ENCODE measurements at regions not wholly inside any gene's neighbourhood (a gene's known extent, or its start where the extent isn't known, plus 50 kb on each side); places are given as distances from the start of the nearest gene placed in this dataset.

GRCh38 chr4:123862812-123863211, 466.2 kb downstream of the SPRY1 start:
- TF ChIP-seq, protein P1, sequence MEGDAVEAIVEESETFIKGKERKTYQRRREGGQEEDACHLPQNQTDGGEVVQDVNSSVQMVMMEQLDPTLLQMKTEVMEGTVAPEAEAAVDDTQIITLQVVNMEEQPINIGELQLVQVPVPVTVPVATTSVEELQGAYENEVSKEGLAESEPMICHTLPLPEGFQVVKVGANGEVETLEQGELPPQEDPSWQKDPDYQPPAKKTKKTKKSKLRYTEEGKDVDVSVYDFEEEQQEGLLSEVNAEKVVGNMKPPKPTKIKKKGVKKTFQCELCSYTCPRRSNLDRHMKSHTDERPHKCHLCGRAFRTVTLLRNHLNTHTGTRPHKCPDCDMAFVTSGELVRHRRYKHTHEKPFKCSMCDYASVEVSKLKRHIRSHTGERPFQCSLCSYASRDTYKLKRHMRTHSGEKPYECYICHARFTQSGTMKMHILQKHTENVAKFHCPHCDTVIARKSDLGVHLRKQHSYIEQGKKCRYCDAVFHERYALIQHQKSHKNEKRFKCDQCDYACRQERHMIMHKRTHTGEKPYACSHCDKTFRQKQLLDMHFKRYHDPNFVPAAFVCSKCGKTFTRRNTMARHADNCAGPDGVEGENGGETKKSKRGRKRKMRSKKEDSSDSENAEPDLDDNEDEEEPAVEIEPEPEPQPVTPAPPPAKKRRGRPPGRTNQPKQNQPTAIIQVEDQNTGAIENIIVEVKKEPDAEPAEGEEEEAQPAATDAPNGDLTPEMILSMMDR (IDR thresholded peaks at IDR 0.05) = no peak
- TF ChIP-seq POLR2A (IDR thresholded peaks at IDR 0.05) = no peak

Data from esophagus squamous epithelium (tissue), 4 donors.